H1 (cell line): ENCODE measurements at regions not wholly inside any gene's neighbourhood (a gene's known extent, or its start where the extent isn't known, plus 50 kb on each side); places are given as distances from the start of the nearest gene placed in this dataset.

Experiments used
- CTCF ChIA-PET: fragments of 300-600 bp; sonication (Branson Sonifier 250); formaldehyde crosslinking; loops from one replicate; lab custom pipeline; 2021; ENCODE audit not compliant: partially characterized antibody; lab: Charles Lee
- POLR2A ChIA-PET: fragments of 300-600 bp; sonication (Branson Sonifier 250); formaldehyde crosslinking; loops from one replicate; lab custom pipeline; 2021; ENCODE audit warnings: inconsistent platforms; ENCODE audit not compliant: partially characterized antibody; lab: Charles Lee
- DNase-seq, 2 experiments: peaks; one replicate each; pipeline versions ENCODE4 v3.0.0 to v3.0.0-alpha.2; 2010 to 2022; ENCODE audit warnings: low spot score in 2 of 2, low read depth in 1 of 2, mixed read lengths in 1 of 2
- FAIRE-seq: peaks from 2 replicates; lab custom pipeline; 2011; peaks lifted over from hg19 to GRCh38; lab: Jason Lieb, UNC
- H2AFZ ChIP-seq: 2 replicates; pipeline ENCODE4 v1.8.1; 2012; ENCODE audit warnings: low read length, inconsistent platforms
- H2AK5ac ChIP-seq: 2 replicates; pipeline ENCODE4 v1.6.1; 2013; ENCODE audit warnings: low read depth, low read length
- H2BK120ac ChIP-seq: replicated peaks from 2 replicates; pipeline ENCODE3; 2013; ENCODE audit warnings: low read depth, low read length, inconsistent platforms
- H2BK12ac ChIP-seq: 2 replicates; pipeline ENCODE4 v1.6.1; 2013; ENCODE audit warnings: low read depth, low read length
- H2BK15ac ChIP-seq: 2 replicates; pipeline ENCODE4 v1.6.1; 2013; ENCODE audit warnings: low read length
- H2BK20ac ChIP-seq: 2 replicates; pipeline ENCODE4 v1.6.1; 2013; ENCODE audit warnings: low read length
- H2BK5ac ChIP-seq: 2 replicates; pipeline ENCODE4 v1.6.1; 2013; ENCODE audit warnings: low read depth, low read length
- H3K14ac ChIP-seq: 2 replicates; pipeline ENCODE4 v1.6.1; 2013; ENCODE audit warnings: inconsistent platforms; ENCODE audit not compliant: insufficient read length
- H3K18ac ChIP-seq: 2 replicates; pipeline ENCODE4 v1.6.1; 2013; ENCODE audit warnings: low read length; ENCODE audit errors: extremely low read depth
- H3K23ac ChIP-seq: 2 replicates; pipeline ENCODE4 v1.6.1; 2013; ENCODE audit warnings: inconsistent platforms; ENCODE audit not compliant: insufficient read length
- H3K23me2 ChIP-seq: 2 replicates; pipeline ENCODE4 v1.6.1; 2013; ENCODE audit warnings: low read depth, low read length
- H3K27ac ChIP-seq: 2 replicates; pipeline ENCODE4 v1.6.1; 2011; ENCODE audit warnings: low read depth, low read length, inconsistent platforms
- H3K27me3 ChIP-seq, 4 experiments: replicated peaks in 1 of 4; 1 replicate in 1 of 4; 2 replicates in 3 of 4; pipeline versions ENCODE4 v1.6.1 to v1.8.1; 2011 to 2013; ENCODE audit warnings: low read length in 3 of 4, mild to moderate bottlenecking in 3 of 4, inconsistent platforms in 2 of 4, mixed read lengths in 2 of 4, moderate library complexity in 1 of 4; ENCODE audit not compliant: control insufficient read depth in 3 of 4, insufficient read depth in 3 of 4; ENCODE audit errors: extremely low read depth in 1 of 4
- H3K36me3 ChIP-seq, 4 experiments: 2 replicates each; pipeline versions ENCODE4 v1.6.1 to v1.8.1; 2011 to 2013; ENCODE audit warnings: mild to moderate bottlenecking in 4 of 4, low read length in 3 of 4, moderate library complexity in 2 of 4, control low read depth in 1 of 4, inconsistent platforms in 1 of 4; ENCODE audit not compliant: insufficient read depth in 4 of 4, control insufficient read depth in 2 of 4
- H3K4ac ChIP-seq: replicated peaks from 2 replicates; pipeline ENCODE3; 2013; ENCODE audit warnings: low read length, low read depth, mixed read lengths, inconsistent platforms; ENCODE audit not compliant: insufficient read length
- H3K4me1 ChIP-seq, 4 experiments: replicated peaks in 1 of 4; 1 replicate in 1 of 4; 2 replicates in 3 of 4; pipeline versions ENCODE4 v1.6.1 to v1.8.1; 2011 to 2013; ENCODE audit warnings: low read length in 3 of 4, inconsistent platforms in 2 of 4, mixed read lengths in 1 of 4; ENCODE audit not compliant: insufficient read depth in 4 of 4, control insufficient read depth in 3 of 4
- H3K4me2 ChIP-seq, 2 experiments: 2 replicates each; pipeline versions ENCODE4 v1.6.1 to v1.8.1; 2011 to 2013; ENCODE audit warnings: low read depth in 2 of 2, low read length in 2 of 2, control low read depth in 1 of 2, inconsistent platforms in 1 of 2, mild to moderate bottlenecking in 1 of 2; ENCODE audit not compliant: insufficient read depth in 1 of 2
- H3K4me3 ChIP-seq, 4 experiments: fragments of 200-600, 300-600 bp in 1 of 4; sonication (generic), shearing (Covaris generic), sonication (Bioruptor Twin) in 1 of 4; 2 replicates each; pipeline versions ENCODE4 v1.5.1 to v1.8.1; 2011 to 2016; ENCODE audit warnings: low read length in 4 of 4, low read depth in 3 of 4, control low read depth in 2 of 4, inconsistent platforms in 2 of 4, mild to moderate bottlenecking in 2 of 4, mixed read lengths in 1 of 4, moderate library complexity in 1 of 4; ENCODE audit not compliant: insufficient read depth in 2 of 4; ENCODE audit errors: extremely low read depth in 1 of 4
- H3K56ac ChIP-seq: replicated peaks from 2 replicates; pipeline ENCODE3; 2013; ENCODE audit warnings: low read depth, mild to moderate bottlenecking, mixed read lengths, low read length, inconsistent platforms; ENCODE audit not compliant: insufficient read length
- H3K79me1 ChIP-seq: 2 replicates; pipeline ENCODE4 v1.6.1; 2013; ENCODE audit warnings: low read depth, low read length, control low read depth
- H3K79me2 ChIP-seq, 2 experiments: 2 replicates each; pipeline versions ENCODE4 v1.6.1 to v1.8.1; 2012 to 2013; ENCODE audit warnings: low read length in 2 of 2, mild to moderate bottlenecking in 2 of 2, inconsistent platforms in 1 of 2; ENCODE audit not compliant: insufficient read depth in 2 of 2, control insufficient read depth in 1 of 2
- H3K9ac ChIP-seq, 4 experiments: replicated peaks in 1 of 4; 1 replicate in 1 of 4; 2 replicates in 3 of 4; pipeline versions ENCODE4 v1.6.1 to v1.8.1; 2011 to 2013; ENCODE audit warnings: low read depth in 3 of 4, low read length in 3 of 4, control low read depth in 2 of 4, mild to moderate bottlenecking in 2 of 4, moderate library complexity in 2 of 4, inconsistent platforms in 1 of 4; ENCODE audit errors: extremely low read depth in 1 of 4
- H3K9me3 ChIP-seq, 2 experiments: 2 replicates each; pipeline versions ENCODE4 v1.6.1 to v1.8.1; 2012 to 2013; ENCODE audit warnings: mild to moderate bottlenecking in 2 of 2, moderate library complexity in 2 of 2, control low read depth in 1 of 2, inconsistent platforms in 1 of 2, low read depth in 1 of 2, low read length in 1 of 2, mixed read lengths in 1 of 2; ENCODE audit not compliant: insufficient read depth in 2 of 2
- H4K20me1 ChIP-seq, 2 experiments: replicated peaks in 1 of 2; 2 replicates each; pipeline versions ENCODE3 to v1.8.1; 2011 to 2013; ENCODE audit warnings: inconsistent platforms in 2 of 2, low read length in 2 of 2, mild to moderate bottlenecking in 1 of 2; ENCODE audit not compliant: insufficient read depth in 2 of 2, control insufficient read depth in 1 of 2
- H4K5ac ChIP-seq: 2 replicates; pipeline ENCODE4 v1.6.1; 2013; ENCODE audit warnings: low read length, low read depth, mixed read lengths, inconsistent platforms; ENCODE audit not compliant: insufficient read length
- H4K8ac ChIP-seq: 2 replicates; pipeline ENCODE4 v1.8.0; 2013; ENCODE audit warnings: mild to moderate bottlenecking, moderate library complexity, low read length, inconsistent platforms; ENCODE audit not compliant: insufficient read depth; ENCODE audit errors: extremely low read depth
- H4K91ac ChIP-seq: replicated peaks from 2 replicates; pipeline ENCODE3; 2013; ENCODE audit warnings: low read length, mixed read lengths, inconsistent platforms; ENCODE audit not compliant: insufficient read length
- ATF2 ChIP-seq: IDR thresholded peaks from 2 replicates; pipeline ENCODE4 v1.6.1; 2012; ENCODE audit warnings: low read length, inconsistent platforms
- CTCF ChIP-seq, 3 experiments: IDR thresholded peaks; 1 replicate in 2 of 3; 2 replicates in 1 of 3; pipeline versions ENCODE4 v1.5.1 to v1.6.1; 2011; ENCODE audit warnings: low read length in 3 of 3, mild to moderate bottlenecking in 3 of 3, inconsistent platforms in 2 of 3, low read depth in 1 of 3, moderate library complexity in 1 of 3; ENCODE audit not compliant: insufficient read depth in 1 of 3; ENCODE audit errors: control extremely low read depth in 1 of 3
- WGBS, 2 experiments: shearing (Covaris generic) in 1 of 2; methylation state at CpG; one replicate each; pipeline versions ENCODE4 v1.1.6 to v1.1.7; 2013 to 2015; ENCODE audit warnings: low lambda C conversion rate in 2 of 2, mixed read lengths in 2 of 2, inconsistent platforms in 1 of 2, low coverage in 1 of 2, missing lambda C conversion rate in 1 of 2; ENCODE audit not compliant: insufficient replicate concordance in 2 of 2, insufficient coverage in 1 of 2, insufficient read length in 1 of 2; ENCODE audit errors: extremely low coverage in 1 of 2, missing lambda C conversion rate in 1 of 2; 5-methylcytosine and 5-hydroxymethylcytosine counted together

- WGBS, 2 experiments: 12% methylated on average over 1 of the region's 1 CpG; no CpG with 5 or more reads in 1 of the 2 experiments
- FAIRE-seq: peak; percentile 99
- H2BK5ac ChIP-seq: no peak overlapping the region
- no peak for TF ChIP-seq CTCF (IDR thresholded peaks at IDR 0.05; ENCODE audit: control extremely low read depth in 1 of 3, insufficient read depth in 1 of 3, low read depth in 1 of 3, low read length in 3 of 3)
- TF ChIP-seq ATF2: no peak
Measured at GRCh38 chrX:134177527-134177926, 59.5 kb upstream of the CCDC160 start.

More at GRCh38 chrX:134177527-134177926, 59.5 kb upstream of the CCDC160 start:
- DNase-seq: no peak
- H2BK120ac ChIP-seq: no peak overlapping the region
- no peaks in the 10 kb centered on the region for H4K20me1 ChIP-seq
- H3K9me3 ChIP-seq: no peaks in the 10 kb centered on the region
- peaks cover 0 to 5% (median 0%) of the 10 kb centered on the region in 4 experiments; a peak in 2 of 8 replicates for H3K36me3 ChIP-seq
- no peak overlapping the region for H2BK15ac ChIP-seq
- H4K91ac ChIP-seq: no peak overlapping the region
- H3K14ac ChIP-seq: no peak overlapping the region
- H2BK20ac ChIP-seq: no peak overlapping the region
- ChIA-PET CTCF (interaction anchor here (1.1 kb wide), 2 partner anchors 10 to 69 kb away, joined by 4 to 5 read pairs; no protein-coding TSS in a partner anchor), POLR2A (interaction anchor here (1.1 to 1.6 kb wide), 3 partner anchors 9 to 69 kb away, joined by 3 to 4 read pairs (median 4); no protein-coding TSS in a partner anchor)
- no peak overlapping the region; the same call in 1 of the 2 replicates for H3K27ac ChIP-seq
- H3K18ac ChIP-seq: no peak overlapping the region
- no peak overlapping the region for H2AFZ ChIP-seq
- H3K4ac ChIP-seq: no peak overlapping the region
- H3K4me2 ChIP-seq: peak overlapping the region; percentile 13 to 48; a peak in 2 of 4 replicates
- H3K23ac ChIP-seq: no peak overlapping the region
- no peaks in the 10 kb centered on the region for H3K79me1 ChIP-seq
- H3K4me1 ChIP-seq: peaks cover 0 to 29% (median 17%) of the 10 kb centered on the region in 4 experiments; a peak in 4 of 7 replicates
- H2AK5ac ChIP-seq: no peak overlapping the region
- no peaks in the 10 kb centered on the region for H3K23me2 ChIP-seq
- H3K27me3 ChIP-seq: no peaks in the 10 kb centered on the region; a peak in 1 of 7 replicates
- H4K5ac ChIP-seq: no peak overlapping the region
- no peak overlapping the region for H2BK12ac ChIP-seq
- H3K4me3 ChIP-seq: peak overlapping the region in 1 of 4 experiments; percentile 41; a peak in 1 of 8 replicates
- H3K79me2 ChIP-seq: peaks cover 6 to 14% of the 10 kb centered on the region in 2 experiments
- H3K56ac ChIP-seq: no peak overlapping the region
- H3K9ac ChIP-seq: no peak overlapping the region
- H4K8ac ChIP-seq: no peak overlapping the region
